ENCODE measurements at regions not wholly inside any gene's neighbourhood (a gene's known extent, or its start where the extent isn't known, plus 50 kb on each side); places are given as distances from the start of the nearest gene placed in this dataset.

GRCh38 chr1:99152132-99152531 is 112.2 kb upstream of the PLPPR4 start:
- no peak overlapping the region for H3K4me3 ChIP-seq (ENCODE audit: low read length)
- no peak for TF ChIP-seq CTCF (IDR thresholded peaks at IDR 0.05; ENCODE audit: insufficient read depth, low read depth, low read length, missing control alignments)
- DNase-seq (ENCODE audit: low read depth) = no peak

DNA sequence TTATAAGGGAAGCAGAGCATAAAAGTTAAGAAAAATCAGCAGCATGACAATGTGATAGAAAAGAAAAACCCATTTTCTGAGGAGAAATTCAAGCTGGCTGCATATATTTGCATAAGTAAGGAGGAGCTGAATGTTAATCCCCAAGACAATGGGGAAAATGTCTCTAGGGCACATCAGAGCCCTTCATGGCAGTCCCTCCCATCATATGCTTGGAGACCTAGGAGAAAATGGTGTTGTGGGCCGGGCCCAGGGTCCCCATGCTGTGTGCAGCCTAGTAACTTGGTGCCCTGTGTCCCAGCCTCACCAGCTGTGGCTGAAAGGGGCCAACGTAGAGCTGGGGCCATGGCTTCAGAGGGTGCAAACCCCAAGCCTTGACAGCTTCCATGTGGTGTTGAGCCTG is 100.6 kb upstream of the PLPPR4 start:
- H3K4me3 ChIP-seq (ENCODE audit: low read length) = no peak overlapping the region
- TF ChIP-seq CTCF (IDR thresholded peaks at IDR 0.05; ENCODE audit: insufficient read depth, low read depth, low read length, missing control alignments) = no peak
- DNase-seq (ENCODE audit: low read depth) = no peak

DNA sequence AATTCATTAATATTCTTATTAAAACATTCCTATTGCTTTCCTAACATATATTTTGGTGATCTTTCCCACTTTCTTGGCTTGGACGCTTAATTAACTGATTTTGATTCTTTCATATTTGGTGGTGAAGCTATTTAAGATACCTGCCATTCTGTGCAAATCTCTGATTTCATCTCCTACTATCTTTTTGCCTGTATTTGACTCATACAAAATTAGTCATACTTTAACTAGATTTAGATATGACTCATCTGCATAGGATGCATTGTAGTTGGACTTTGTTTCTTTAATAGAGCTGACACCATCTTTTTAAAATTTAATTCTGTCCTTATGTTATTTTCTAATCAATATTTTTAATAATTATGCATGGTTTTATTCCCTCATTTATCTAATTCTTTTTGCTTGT is 93.8 kb upstream of the PLPPR4 start:
- no peak overlapping the region for H3K4me3 ChIP-seq (ENCODE audit: low read length)
- TF ChIP-seq CTCF (IDR thresholded peaks at IDR 0.05; ENCODE audit: insufficient read depth, low read depth, low read length, missing control alignments) = no peak
- DNase-seq (ENCODE audit: low read depth) = peak; percentile 61

GRCh38 chr1:99171184-99171813 is 93.0 kb upstream of the PLPPR4 start:
- TF ChIP-seq CTCF (IDR thresholded peaks at IDR 0.05; ENCODE audit: insufficient read depth, low read depth, low read length, missing control alignments) = no peak
- no peak for DNase-seq (ENCODE audit: low read depth)
- H3K4me3 ChIP-seq (ENCODE audit: low read length) = no peak overlapping the region

DNA sequence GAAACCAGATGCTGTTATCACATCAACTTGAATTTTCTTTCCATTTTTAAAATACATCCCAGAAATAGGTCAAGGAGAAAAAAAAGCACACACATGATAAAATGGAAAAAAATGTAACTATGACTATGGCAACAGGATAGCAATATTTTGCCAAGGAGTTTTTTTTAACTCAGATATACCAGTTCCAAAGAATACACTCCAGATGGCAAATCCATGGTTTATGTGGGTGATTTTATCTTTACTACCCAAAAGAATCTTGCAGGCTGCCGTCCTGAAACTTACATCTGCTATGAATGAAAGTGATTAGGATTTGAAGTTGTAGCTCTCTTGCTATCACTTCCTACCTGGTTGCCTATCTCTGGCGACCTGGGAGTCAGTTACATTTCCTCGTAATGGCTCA is 91.0 kb upstream of the PLPPR4 start:
- no peak for DNase-seq (ENCODE audit: low read depth)
- H3K4me3 ChIP-seq (ENCODE audit: low read length) = no peak overlapping the region
- TF ChIP-seq CTCF (IDR thresholded peaks at IDR 0.05; ENCODE audit: insufficient read depth, low read depth, low read length, missing control alignments) = no peak

DNA sequence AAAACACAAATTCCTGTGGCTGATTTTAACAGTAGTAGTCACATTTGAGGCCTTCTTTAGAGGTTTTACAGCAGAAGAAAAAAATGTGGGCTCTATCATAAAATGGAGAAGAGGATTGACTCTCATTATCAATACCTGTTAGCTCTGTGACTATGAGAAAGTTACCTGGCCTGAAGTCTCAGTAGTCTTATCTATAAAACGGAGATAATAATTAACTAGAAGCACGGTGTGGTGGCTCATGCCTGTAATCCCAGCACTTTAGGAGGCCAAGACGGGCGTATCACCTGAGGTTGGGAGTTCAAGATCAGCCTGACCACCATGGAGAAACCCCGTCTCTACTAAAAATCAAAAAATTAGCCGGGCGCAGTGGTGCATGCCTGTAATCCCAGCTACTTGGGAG is 90.4 kb upstream of the PLPPR4 start:
- H3K4me3 ChIP-seq (ENCODE audit: low read length) = no peak overlapping the region
- no peak for DNase-seq (ENCODE audit: low read depth)
- TF ChIP-seq CTCF (IDR thresholded peaks at IDR 0.05; ENCODE audit: insufficient read depth, low read depth, low read length, missing control alignments) = no peak

DNA sequence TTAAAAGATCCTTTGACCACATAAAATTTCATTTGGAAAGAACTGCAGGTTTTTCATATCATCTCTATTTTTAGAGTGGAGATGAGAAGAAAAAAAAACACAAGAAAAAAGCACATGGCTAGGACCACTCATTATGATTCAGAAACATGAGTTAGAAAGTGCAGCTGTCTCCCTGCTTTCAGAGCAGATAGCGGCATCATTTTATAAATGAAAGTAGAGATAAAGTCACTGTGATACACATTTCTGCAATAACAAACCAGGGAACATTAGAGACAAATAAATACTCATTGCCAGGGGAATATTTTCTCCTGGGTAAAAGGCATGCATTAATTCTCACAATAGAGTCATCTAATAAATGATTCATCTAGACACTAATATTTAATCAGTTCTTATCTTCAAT is 87.5 kb upstream of the PLPPR4 start:
- no peak for DNase-seq (ENCODE audit: low read depth)
- H3K4me3 ChIP-seq (ENCODE audit: low read length) = no peak overlapping the region
- TF ChIP-seq CTCF (IDR thresholded peaks at IDR 0.05; ENCODE audit: insufficient read depth, low read depth, low read length, missing control alignments) = no peak
